ENCODE measurements at regions not wholly inside any gene's neighbourhood (a gene's known extent, or its start where the extent isn't known, plus 50 kb on each side); places are given as distances from the start of the nearest gene placed in this dataset.

DNA sequence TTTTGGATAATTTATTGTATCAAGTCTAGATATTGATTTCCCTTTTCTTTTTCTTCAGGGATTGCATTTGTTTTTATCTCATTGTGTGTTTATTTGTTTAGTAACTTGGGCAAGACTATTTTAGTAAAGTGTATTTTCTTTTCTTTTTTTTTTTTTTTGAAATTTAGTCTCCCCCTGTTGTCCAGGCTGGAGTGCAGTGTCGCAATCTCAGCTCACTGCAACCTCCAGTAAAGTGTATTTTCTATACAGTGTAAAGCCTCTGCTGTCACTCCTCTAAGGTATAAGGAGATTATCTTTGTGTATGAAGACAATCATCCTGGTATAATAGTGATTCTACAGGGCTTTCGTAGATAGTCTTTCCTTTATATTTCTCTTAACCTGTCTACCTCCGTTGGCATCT, 2546.0 kb downstream of the PCDH9 start:
- DNase-seq: no peak
- TF ChIP-seq POLR2A (IDR thresholded peaks at IDR 0.05; ENCODE audit: low read length): no peak

DNA sequence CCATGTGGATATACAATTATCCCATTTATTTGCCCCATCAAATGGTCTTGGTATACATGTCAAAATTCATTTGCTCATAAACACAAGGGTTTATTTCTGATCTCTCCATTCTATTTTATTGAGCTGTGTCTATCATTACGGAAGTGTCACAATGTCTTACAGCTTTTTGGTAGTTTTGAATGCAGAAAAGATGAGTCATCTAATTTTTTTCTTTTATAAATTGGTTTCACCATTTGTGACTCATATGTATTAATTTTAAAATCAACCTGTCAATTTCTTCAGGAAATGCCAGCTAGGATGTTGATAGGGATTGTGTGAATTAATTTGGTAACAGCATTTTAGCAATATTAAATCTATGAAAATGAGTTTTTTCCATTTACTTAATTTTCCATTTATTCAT, 2549.4 kb downstream of the PCDH9 start:
- TF ChIP-seq GATA1 (IDR thresholded peaks at IDR 0.05; ENCODE audit: low read depth, low read length) (no peak), POLR2A (IDR thresholded peaks at IDR 0.05; ENCODE audit: low read length) (no peak)
- no peak for DNase-seq

DNA sequence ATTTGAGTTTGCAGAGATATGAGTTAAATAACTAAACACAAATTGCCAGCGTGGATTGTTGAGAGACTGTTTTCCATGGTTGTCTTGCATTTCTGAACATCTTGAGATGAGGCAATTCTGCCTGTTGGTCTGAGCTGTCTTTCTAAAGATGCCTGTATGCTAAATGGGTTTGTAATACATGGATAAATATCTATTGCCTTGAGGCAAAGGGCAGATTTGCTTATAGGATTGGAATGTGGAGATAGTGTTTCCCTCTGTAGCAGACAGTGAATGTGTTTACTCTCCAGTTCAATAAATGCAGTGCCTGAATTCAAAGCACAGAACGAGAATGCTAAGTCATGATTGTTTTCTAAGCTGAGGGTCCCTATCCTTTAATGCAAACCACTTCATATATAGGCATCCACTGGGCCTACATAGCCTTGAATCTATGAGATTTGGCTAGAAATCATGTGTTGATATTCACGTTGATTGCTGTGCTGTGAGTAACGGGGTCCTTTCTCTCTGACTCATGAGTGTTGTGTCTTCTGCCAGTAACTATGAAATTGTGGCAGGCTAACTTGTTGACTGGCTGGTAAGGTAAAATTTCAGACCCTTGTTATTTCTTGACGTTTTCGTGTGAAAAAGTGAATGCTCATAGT, 2554.8 kb downstream of the PCDH9 start:
- no peak for DNase-seq
- no peak for TF ChIP-seq GATA1 (IDR thresholded peaks at IDR 0.05; ENCODE audit: low read depth, low read length)
- TF ChIP-seq POLR2A (IDR thresholded peaks at IDR 0.05; ENCODE audit: low read length): no peak

- no peak for TF ChIP-seq POLR2A (IDR thresholded peaks at IDR 0.05; ENCODE audit: low read length)
- no peak for TF ChIP-seq GATA1 (IDR thresholded peaks at IDR 0.05; ENCODE audit: low read depth, low read length)
- DNase-seq: no peak
These were observed 2556.0 kb downstream of the PCDH9 start for GRCh38 chr13:64674126-64674525.

DNA sequence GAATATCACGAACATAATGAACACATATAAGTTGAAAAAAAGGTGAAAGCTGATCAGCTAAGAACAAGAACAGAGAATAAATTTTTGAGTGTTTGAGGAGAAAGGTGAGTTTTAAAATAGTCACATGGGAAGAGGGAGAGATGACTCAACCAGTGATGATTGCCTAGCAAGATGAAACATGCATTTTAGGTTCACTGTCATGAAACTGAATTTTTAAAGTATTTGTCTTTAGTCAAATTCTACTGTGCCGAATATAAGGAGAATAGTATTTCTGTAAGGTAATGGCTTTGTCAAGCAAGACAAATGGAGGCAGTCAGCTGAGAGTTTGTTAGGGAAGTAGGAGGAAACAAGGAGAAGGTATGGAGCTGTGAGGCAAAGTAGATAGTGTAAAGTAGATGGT, 2557.4 kb downstream of the PCDH9 start:
- TF ChIP-seq POLR2A (IDR thresholded peaks at IDR 0.05; ENCODE audit: low read length): no peak
- TF ChIP-seq GATA1 (IDR thresholded peaks at IDR 0.05; ENCODE audit: low read depth, low read length): no peak
- DNase-seq: no peak

DNA sequence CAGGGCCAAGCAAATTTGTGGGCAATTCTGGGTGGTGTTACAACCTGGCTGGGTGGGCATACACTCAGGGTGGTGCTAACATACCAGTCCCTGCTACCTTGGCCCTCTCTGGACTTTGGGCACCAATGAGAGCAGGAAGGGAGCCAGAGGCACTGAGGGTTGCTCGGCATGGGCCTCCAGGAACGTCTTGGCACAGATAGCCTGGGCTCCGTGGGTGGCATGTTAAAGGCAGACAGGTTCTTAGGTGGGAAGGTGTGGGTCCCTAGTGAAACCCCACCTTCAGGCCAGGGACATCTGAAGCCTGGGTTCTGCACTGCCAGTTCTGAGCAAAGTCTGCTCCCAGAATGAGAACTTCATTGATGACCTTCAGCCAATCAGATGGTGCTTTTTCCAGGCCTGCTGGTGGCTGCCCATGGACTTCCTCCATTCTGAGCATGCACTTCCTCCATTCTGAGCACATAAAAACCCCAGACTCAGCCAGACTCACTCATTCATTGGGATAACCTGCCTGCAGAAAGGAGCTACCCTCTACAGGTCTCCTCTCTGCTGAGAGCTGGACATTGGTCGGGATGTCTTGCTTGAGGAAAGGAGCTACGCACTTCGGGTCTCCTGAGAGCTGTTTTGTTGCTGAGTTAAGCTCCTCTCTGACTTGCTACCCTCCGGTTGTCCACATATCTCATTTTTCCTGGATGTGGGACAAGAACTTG, 2567.1 kb downstream of the PCDH9 start:
- TF ChIP-seq POLR2A (IDR thresholded peaks at IDR 0.05; ENCODE audit: low read length): no peak
- no peak for TF ChIP-seq GATA1 (IDR thresholded peaks at IDR 0.05; ENCODE audit: low read depth, low read length)
- DNase-seq: no peak

DNA sequence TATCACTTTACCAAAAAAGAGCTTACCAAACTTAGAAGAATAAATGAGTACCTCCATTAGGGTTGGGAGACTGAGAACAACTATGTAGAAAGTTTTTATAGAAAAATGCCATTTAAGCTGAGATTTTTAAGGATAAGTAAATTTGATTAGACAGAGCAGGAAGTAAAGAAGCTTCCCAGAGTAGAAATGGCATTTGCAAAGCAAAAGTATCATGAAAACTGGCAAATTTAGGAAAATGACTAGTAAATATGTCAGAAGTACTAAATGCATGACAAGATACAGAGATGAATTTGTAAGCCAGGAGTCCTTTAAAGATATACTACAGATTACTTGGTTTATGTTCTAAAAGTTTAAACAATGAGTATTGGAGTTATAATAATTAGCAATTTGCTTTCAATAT, 2581.8 kb downstream of the PCDH9 start:
- no peak for DNase-seq
- TF ChIP-seq GATA1 (IDR thresholded peaks at IDR 0.05; ENCODE audit: low read depth, low read length) (no peak), POLR2A (IDR thresholded peaks at IDR 0.05; ENCODE audit: low read length) (no peak)

- TF ChIP-seq POLR2A (IDR thresholded peaks at IDR 0.05; ENCODE audit: low read length) (no peak), GATA1 (IDR thresholded peaks at IDR 0.05; ENCODE audit: low read depth, low read length) (no peak)
- no peak for DNase-seq
These were observed 2587.1 kb downstream of the PCDH9 start for GRCh38 chr13:64643066-64643465.

- TF ChIP-seq POLR2A (IDR thresholded peaks at IDR 0.05; ENCODE audit: low read length): no peak
- DNase-seq: no peak
These were observed 2590.1 kb downstream of the PCDH9 start for GRCh38 chr13:64640002-64640401.

DNA sequence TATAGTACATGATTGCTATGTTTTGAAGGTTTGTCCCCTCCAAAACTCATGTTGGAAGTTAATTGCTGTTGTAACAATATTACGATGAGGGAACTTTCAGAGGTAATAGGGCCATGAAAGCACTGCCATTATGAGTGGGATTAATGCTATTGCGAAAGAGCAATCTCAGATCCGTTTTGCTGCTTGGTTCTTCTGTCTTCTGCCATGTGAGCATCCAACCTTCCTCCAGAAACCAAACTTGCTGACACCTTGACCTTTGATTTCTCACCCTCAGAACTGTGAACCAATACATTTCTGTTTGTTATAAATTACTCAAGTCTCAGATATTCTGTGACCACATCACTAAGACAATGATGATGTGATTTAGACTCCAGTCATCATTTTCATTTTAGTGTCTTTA, 2590.9 kb downstream of the PCDH9 start:
- no peak for TF ChIP-seq POLR2A (IDR thresholded peaks at IDR 0.05; ENCODE audit: low read length)
- no peak for TF ChIP-seq GATA1 (IDR thresholded peaks at IDR 0.05; ENCODE audit: low read depth, low read length)
- DNase-seq: no peak

GRCh38 chr13:64633948-64634347, 2596.2 kb downstream of the PCDH9 start:
- no peak for DNase-seq
- TF ChIP-seq POLR2A (IDR thresholded peaks at IDR 0.05; ENCODE audit: low read length): no peak
- TF ChIP-seq GATA1 (IDR thresholded peaks at IDR 0.05; ENCODE audit: low read depth, low read length): no peak

GRCh38 chr13:64627654-64628053, 2602.5 kb downstream of the PCDH9 start:
- TF ChIP-seq POLR2A (IDR thresholded peaks at IDR 0.05; ENCODE audit: low read length) (no peak), GATA1 (IDR thresholded peaks at IDR 0.05; ENCODE audit: low read depth, low read length) (no peak)
- DNase-seq: no peak

GRCh38 chr13:64626105-64626504, 2604.0 kb downstream of the PCDH9 start:
- DNase-seq: no peak
- TF ChIP-seq GATA1 (IDR thresholded peaks at IDR 0.05; ENCODE audit: low read depth, low read length) (no peak), POLR2A (IDR thresholded peaks at IDR 0.05; ENCODE audit: low read length) (no peak)

GRCh38 chr13:64617231-64617630, 2612.9 kb downstream of the PCDH9 start:
- TF ChIP-seq GATA1 (IDR thresholded peaks at IDR 0.05; ENCODE audit: low read depth, low read length): no peak
- no peak for TF ChIP-seq POLR2A (IDR thresholded peaks at IDR 0.05; ENCODE audit: low read length)

DNA sequence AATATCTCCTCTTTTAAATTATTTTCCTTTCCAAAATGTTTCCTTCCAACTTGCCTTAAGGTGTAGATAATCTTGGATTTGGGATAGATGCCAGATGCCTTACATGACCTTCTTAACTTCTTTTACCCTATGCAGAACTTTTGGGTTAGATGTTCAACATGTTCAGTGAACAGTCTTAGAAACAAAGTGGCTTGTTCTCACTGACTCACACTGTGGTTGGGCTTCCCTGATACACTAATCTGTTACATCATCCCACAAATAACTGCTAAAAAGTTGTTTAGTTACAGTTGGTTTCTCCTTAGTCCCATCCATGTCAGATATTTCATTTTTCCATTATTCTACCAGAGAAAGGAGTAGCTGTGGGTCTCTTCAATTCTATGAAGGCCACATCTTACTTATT, 2638.2 kb downstream of the PCDH9 start:
- TF ChIP-seq POLR2A (IDR thresholded peaks at IDR 0.05; ENCODE audit: low read length) (no peak), GATA1 (IDR thresholded peaks at IDR 0.05; ENCODE audit: low read depth, low read length) (no peak)
- no peak for DNase-seq

More at GRCh38 chr13:64617231-64617630, 2612.9 kb downstream of the PCDH9 start:
- no peak for DNase-seq
